ENCODE measurements at regions not wholly inside any gene's neighbourhood (a gene's known extent, or its start where the extent isn't known, plus 50 kb on each side); places are given as distances from the start of the nearest gene placed in this dataset.

DNA sequence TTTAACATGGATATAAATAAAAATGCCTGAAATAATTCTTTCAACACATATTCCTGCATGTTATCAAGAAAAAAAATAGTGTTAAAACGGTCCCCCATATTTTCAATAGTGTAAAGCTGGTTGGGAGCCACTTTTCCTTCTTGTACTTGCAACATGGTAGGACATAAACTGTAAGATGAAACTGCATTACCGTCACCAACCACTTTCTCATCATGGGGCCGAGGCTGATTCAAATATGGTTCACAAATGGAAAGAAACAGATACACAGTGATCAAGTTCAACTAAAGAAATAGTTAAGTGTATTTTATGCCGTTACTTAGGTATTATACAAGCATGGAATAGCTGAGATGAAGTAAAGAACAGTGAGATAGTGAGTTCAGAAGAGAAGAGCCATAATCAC lies 360.7 kb downstream of the ZEB2 start:
- H3K4me3 ChIP-seq = no peak overlapping the region
- no peak overlapping the region for H3K27ac ChIP-seq (ENCODE audit: extremely low read depth, low read depth, low read length)
- DNase-seq (ENCODE audit: extremely low read depth in 1 of 4, low spot score in 3 of 4) (peak in 2 of 4 experiments; percentile 10 to 19), ATAC-seq (peak; percentile 83), FAIRE-seq (no peak)
- H3K9ac ChIP-seq (ENCODE audit: insufficient read depth in 1 of 2, low read depth in 2 of 2, low read length in 2 of 2) = no peak overlapping the region
- H3K4me2 ChIP-seq (ENCODE audit: insufficient read depth, low read length) = no peak overlapping the region
- intact Hi-C loops (cut with micrococcal nuclease) = loop anchor here (10.0 kb wide), 2 partner anchors 366 to 474 kb away; partner anchors contain the start of gene ZEB2
- H3K4me1 ChIP-seq (replicated peaks in 1 of 2; ENCODE audit: control insufficient read depth in 2 of 2, insufficient read depth in 2 of 2, low read length in 2 of 2) = no peaks in the 10 kb centered on the region
- 39% methylated on average over 4 of the region's 4 CpGs for WGBS (ENCODE audit: insufficient coverage, low coverage, missing lambda C conversion rate)
- H3K79me2 ChIP-seq (ENCODE audit: control insufficient read depth, insufficient read depth, low read length) = no peaks in the 10 kb centered on the region
- TF ChIP-seq TSC22D4 (tag; IDR thresholded peaks at IDR 0.05) = no peak
- TF ChIP-seq, protein P1, sequence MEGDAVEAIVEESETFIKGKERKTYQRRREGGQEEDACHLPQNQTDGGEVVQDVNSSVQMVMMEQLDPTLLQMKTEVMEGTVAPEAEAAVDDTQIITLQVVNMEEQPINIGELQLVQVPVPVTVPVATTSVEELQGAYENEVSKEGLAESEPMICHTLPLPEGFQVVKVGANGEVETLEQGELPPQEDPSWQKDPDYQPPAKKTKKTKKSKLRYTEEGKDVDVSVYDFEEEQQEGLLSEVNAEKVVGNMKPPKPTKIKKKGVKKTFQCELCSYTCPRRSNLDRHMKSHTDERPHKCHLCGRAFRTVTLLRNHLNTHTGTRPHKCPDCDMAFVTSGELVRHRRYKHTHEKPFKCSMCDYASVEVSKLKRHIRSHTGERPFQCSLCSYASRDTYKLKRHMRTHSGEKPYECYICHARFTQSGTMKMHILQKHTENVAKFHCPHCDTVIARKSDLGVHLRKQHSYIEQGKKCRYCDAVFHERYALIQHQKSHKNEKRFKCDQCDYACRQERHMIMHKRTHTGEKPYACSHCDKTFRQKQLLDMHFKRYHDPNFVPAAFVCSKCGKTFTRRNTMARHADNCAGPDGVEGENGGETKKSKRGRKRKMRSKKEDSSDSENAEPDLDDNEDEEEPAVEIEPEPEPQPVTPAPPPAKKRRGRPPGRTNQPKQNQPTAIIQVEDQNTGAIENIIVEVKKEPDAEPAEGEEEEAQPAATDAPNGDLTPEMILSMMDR (IDR thresholded peaks at IDR 0.05 in 2 of 3, conservative IDR thresholded peaks at IDR 0.05 in 1 of 3; ENCODE audit: insufficient read depth in 2 of 3, low read depth in 1 of 3, low read length in 3 of 3) = 0 out of 6 replicates have a peak, but pooled peaks of 1 of the 3 experiments have one; percentile 11
- H3K9me3 ChIP-seq (replicated peaks; ENCODE audit: control insufficient read depth, insufficient read depth, low read depth, low read length) = no peaks in the 10 kb centered on the region
- POLR2A ChIA-PET = no interaction called here
- H4K20me1 ChIP-seq (replicated peaks; ENCODE audit: control insufficient read depth, insufficient read depth, low read length) = no peaks in the 10 kb centered on the region
- H2AFZ ChIP-seq (ENCODE audit: low read depth, low read length) = peak overlapping the region; percentile 18
- no TSS peak for BruUV-seq (replicated peaks)
- H3K27me3 ChIP-seq (ENCODE audit: control insufficient read depth in 2 of 2, insufficient read depth in 2 of 2, low read length in 2 of 2) = no peaks in the 10 kb centered on the region
- no peaks in the 10 kb centered on the region for H3K36me3 ChIP-seq (ENCODE audit: control insufficient read depth, insufficient read depth, low read length)
- H3K9me1 ChIP-seq (ENCODE audit: control insufficient read depth, insufficient read depth, low read length) = no peaks in the 10 kb centered on the region
- CTCF ChIA-PET (ENCODE audit: low intra/inter-chr PET ratio) = no interaction called here
- in situ Hi-C loops (cut with MboI) = no loop called here

DNA sequence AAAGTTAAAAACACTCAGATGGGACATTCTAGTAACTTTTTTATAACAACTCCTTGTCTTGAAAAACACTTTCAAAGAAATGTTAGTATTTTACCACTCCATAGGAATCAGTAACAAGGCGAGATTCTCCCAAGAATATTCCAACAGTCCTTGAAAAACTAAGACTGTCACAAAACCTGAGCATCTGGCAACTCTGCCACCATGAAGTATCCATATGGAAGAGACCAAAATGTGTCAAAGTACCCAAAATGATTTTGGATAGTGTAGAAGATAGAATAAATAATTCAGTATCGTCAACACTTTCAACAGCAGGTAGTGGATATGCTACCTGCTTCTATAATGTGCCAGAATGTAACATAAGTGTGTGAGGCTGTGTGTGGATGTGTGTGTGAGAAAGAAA lies 361.8 kb downstream of the ZEB2 start:
- intact Hi-C loops (cut with micrococcal nuclease) = loop anchor here (10.0 kb wide), 2 partner anchors 367 to 473 kb away; partner anchors contain the start of gene ZEB2
- CTCF ChIA-PET (ENCODE audit: low intra/inter-chr PET ratio) = no interaction called here

More for the DNA sequence above, 361.8 kb downstream of the ZEB2 start:
- FAIRE-seq = no peak
- DNase-seq (ENCODE audit: extremely low read depth in 1 of 4, low spot score in 3 of 4) = no peak
- H3K4me1 ChIP-seq (replicated peaks in 1 of 2; ENCODE audit: control insufficient read depth in 2 of 2, insufficient read depth in 2 of 2, low read length in 2 of 2) = no peaks in the 10 kb centered on the region; a peak in 2 of 5 replicates
- H3K4me2 ChIP-seq (ENCODE audit: insufficient read depth, low read length) = no peak overlapping the region
- no peak overlapping the region for H3K4me3 ChIP-seq
- no peak overlapping the region for H2AFZ ChIP-seq (ENCODE audit: low read depth, low read length)
- H3K36me3 ChIP-seq (ENCODE audit: control insufficient read depth, insufficient read depth, low read length) = no peaks in the 10 kb centered on the region
- H3K27me3 ChIP-seq (ENCODE audit: control insufficient read depth in 2 of 2, insufficient read depth in 2 of 2, low read length in 2 of 2) = no peaks in the 10 kb centered on the region
- no peaks in the 10 kb centered on the region for H4K20me1 ChIP-seq (replicated peaks; ENCODE audit: control insufficient read depth, insufficient read depth, low read length)
- BruUV-seq (replicated peaks) = no TSS peak
- no peaks in the 10 kb centered on the region for H3K79me2 ChIP-seq (ENCODE audit: control insufficient read depth, insufficient read depth, low read length)
- no peak for TF ChIP-seq GABPA (tag; conservative IDR thresholded peaks at IDR 0.05; ENCODE audit: low read depth)
- 80% methylated on average over 2 of the region's 2 CpGs for WGBS (ENCODE audit: insufficient coverage, low coverage, missing lambda C conversion rate)
- POLR2A ChIA-PET = no interaction called here
- H3K9me3 ChIP-seq (replicated peaks; ENCODE audit: control insufficient read depth, insufficient read depth, low read depth, low read length) = no peaks in the 10 kb centered on the region
- H3K9ac ChIP-seq (ENCODE audit: insufficient read depth in 1 of 2, low read depth in 2 of 2, low read length in 2 of 2) = no peak overlapping the region
- in situ Hi-C loops (cut with MboI) = no loop called here
- no peak overlapping the region for H3K27ac ChIP-seq (ENCODE audit: extremely low read depth, low read depth, low read length)
- H3K9me1 ChIP-seq (ENCODE audit: control insufficient read depth, insufficient read depth, low read length) = no peaks in the 10 kb centered on the region
- ATAC-seq = no peak
